GM21390 (cell line): ENCODE measurements at regions not wholly inside any gene's neighbourhood (a gene's known extent, or its start where the extent isn't known, plus 50 kb on each side); places are given as distances from the start of the nearest gene placed in this dataset.

Source experiments
- ATAC-seq: cut with Tn5 transposase; IDR thresholded peaks from one replicate; pipeline ENCODE4 v1.9.1; 2021; ENCODE audit not compliant: unreplicated experiment

GRCh38 chr12:108066583-108067577 is 62.2 kb upstream of the WSCD2 start:
- ATAC-seq, result no peak

- no peak for ATAC-seq
These were observed 59.4 kb upstream of the WSCD2 start for GRCh38 chr12:108069651-108070165.

- ATAC-seq, result no peak
These were observed 53.5 kb upstream of the WSCD2 start for GRCh38 chr12:108075561-108075960.

- no peak for ATAC-seq
These were observed 52.5 kb upstream of the WSCD2 start for GRCh38 chr12:108076556-108076955.

GRCh38 chr12:108078428-108078827 is 50.7 kb upstream of the WSCD2 start:
- ATAC-seq, result no peak
